Neural cell (in vitro differentiated cells): ENCODE measurements at regions not wholly inside any gene's neighbourhood (a gene's known extent, or its start where the extent isn't known, plus 50 kb on each side); places are given as distances from the start of the nearest gene placed in this dataset.

Source experiments
- H2AFZ ChIP-seq: fragments of 200-600, 300-800 bp; sonication (generic), shearing (Covaris generic); 2 replicates; pipeline ENCODE4 v1.6.0; 2014; ENCODE audit warnings: low read depth, mild to moderate bottlenecking, antibody characterized with exemption, low read length, moderate library complexity
- H3F3A ChIP-seq: fragments of 200-600 bp; shearing (Covaris generic); 2 replicates; pipeline ENCODE4 v1.6.1; 2016; ENCODE audit warnings: mild to moderate bottlenecking, moderate library complexity, mixed read lengths, antibody characterized with exemption, low read length; ENCODE audit not compliant: insufficient read depth, poor library complexity, severe bottlenecking
- H3K27ac ChIP-seq: fragments of 200-600, 300-800 bp; sonication (generic), shearing (Covaris generic); 2 replicates; pipeline ENCODE4 v1.5.1; 2014; ENCODE audit warnings: mild to moderate bottlenecking, low read length, moderate library complexity
- H3K27me3 ChIP-seq: fragments of 300-800, 200-600 bp; sonication (generic), shearing (Covaris generic); 2 replicates; pipeline ENCODE4 v1.6.0; 2014; ENCODE audit warnings: mild to moderate bottlenecking, low read depth, low read length, moderate library complexity; ENCODE audit not compliant: insufficient read depth
- H3K36me3 ChIP-seq: fragments of 300-800, 200-600 bp; sonication (generic), shearing (Covaris generic); 2 replicates; pipeline ENCODE4 v1.5.1; 2014; ENCODE audit warnings: mild to moderate bottlenecking, antibody characterized with exemption, low read length, moderate library complexity; ENCODE audit not compliant: insufficient read depth
- H3K4me2 ChIP-seq: fragments of 300-800, 200-600 bp; sonication (generic), shearing (Covaris generic); 2 replicates; pipeline ENCODE4 v1.6.0; 2014; ENCODE audit warnings: mild to moderate bottlenecking, low read length
- H3K4me3 ChIP-seq: fragments of 300-800, 200-600 bp; sonication (generic), shearing (Covaris generic); 2 replicates; pipeline ENCODE4 v1.5.1; 2014; ENCODE audit warnings: mild to moderate bottlenecking, low read length, moderate library complexity
- H3K79me2 ChIP-seq: fragments of 200-600 bp; shearing (Covaris generic); replicated peaks from 2 replicates; pipeline ENCODE4 v1.6.0; 2014; ENCODE audit warnings: mild to moderate bottlenecking, low read length, moderate library complexity; ENCODE audit not compliant: insufficient read depth
- H3K9ac ChIP-seq: fragments of 300-800, 200-600 bp; sonication (generic), shearing (Covaris generic); 2 replicates; pipeline ENCODE4 v1.6.1; 2016; ENCODE audit warnings: mild to moderate bottlenecking, low read length, mixed read lengths
- H3K9me2 ChIP-seq: fragments of 200-600 bp; shearing (Covaris generic); 2 replicates; pipeline ENCODE4 v1.6.1; 2016; ENCODE audit warnings: mild to moderate bottlenecking, low read length, mixed read lengths; ENCODE audit not compliant: insufficient read depth
- H3K9me3 ChIP-seq: fragments of 200-600, 300-800 bp; sonication (generic), shearing (Covaris generic); 2 replicates; pipeline ENCODE4 v1.6.1; 2016; ENCODE audit warnings: mild to moderate bottlenecking, mixed run types, low read length, moderate library complexity, mixed read lengths
- H4K20me1 ChIP-seq: fragments of 200-600 bp; shearing (Covaris generic); 2 replicates; pipeline ENCODE4 v1.6.1; 2016; ENCODE audit warnings: mild to moderate bottlenecking, mixed run types; ENCODE audit not compliant: insufficient read depth
- CTCF ChIP-seq: fragments of 450-650 bp; IDR thresholded peaks from 2 replicates; pipeline ENCODE4 v1.5.1; 2014; ENCODE audit warnings: antibody characterized with exemption, mild to moderate bottlenecking, moderate library complexity; ENCODE audit not compliant: poor library complexity, severe bottlenecking
- EP300 ChIP-seq: fragments of 450-650 bp; conservative IDR thresholded peaks from 2 replicates; pipeline ENCODE4 v1.6.1; 2014; ENCODE audit warnings: antibody characterized with exemption, mild to moderate bottlenecking, moderate library complexity; ENCODE audit not compliant: poor library complexity, severe bottlenecking
- EZH2 ChIP-seq: fragments of 200-600, 300-800 bp; shearing (Covaris generic), sonication (generic); IDR thresholded peaks from 2 replicates; pipeline ENCODE4 v1.6.1; 2014; ENCODE audit warnings: antibody characterized with exemption, low read length, borderline replicate concordance, mild to moderate bottlenecking; ENCODE audit not compliant: insufficient read depth, poor library complexity, severe bottlenecking
- MXI1 ChIP-seq: fragments of 450-650 bp; conservative IDR thresholded peaks from 2 replicates; pipeline ENCODE4 v1.6.1; 2014; ENCODE audit warnings: antibody characterized with exemption, mild to moderate bottlenecking; ENCODE audit not compliant: poor library complexity, severe bottlenecking
- POLR2AphosphoS5 ChIP-seq: IDR thresholded peaks from 2 replicates; pipeline ENCODE4 v1.6.1; 2012
- RAD21 ChIP-seq: fragments of 450-650 bp; conservative IDR thresholded peaks from 2 replicates; pipeline ENCODE4 v1.6.1; 2014; ENCODE audit warnings: antibody characterized with exemption, mild to moderate bottlenecking, moderate library complexity
- REST ChIP-seq: IDR thresholded peaks from 2 replicates; pipeline ENCODE4 v1.6.1; 2012; ENCODE audit warnings: borderline replicate concordance
- SMC3 ChIP-seq: fragments of 450-650 bp; conservative IDR thresholded peaks from 2 replicates; pipeline ENCODE4 v1.6.1; 2014; ENCODE audit warnings: antibody characterized with exemption, mild to moderate bottlenecking, moderate library complexity; ENCODE audit not compliant: poor library complexity

GRCh38 chr5:158027806-158028775, 169.1 kb upstream of the CLINT1 start:
- TF ChIP-seq RAD21 = no peak
- no peak for TF ChIP-seq POLR2AphosphoS5
- TF ChIP-seq EP300 = no peak
- no peak for TF ChIP-seq REST
- TF ChIP-seq MXI1 = no peak
- TF ChIP-seq SMC3 = no peak
- H3K9me3 ChIP-seq = no peaks in the 10 kb centered on the region
- H3K27ac ChIP-seq = no peak overlapping the region

GRCh38 chr5:158026304-158027031, 167.5 kb upstream of the CLINT1 start:
- no peaks in the 10 kb centered on the region for H4K20me1 ChIP-seq
- no peak overlapping the region for H3K9ac ChIP-seq
- TF ChIP-seq POLR2AphosphoS5 (no peak), EP300 (no peak), EZH2 (no peak), RAD21 (no peak), CTCF (no peak), MXI1 (no peak), SMC3 (no peak)
- no peaks in the 10 kb centered on the region for H3F3A ChIP-seq
- no peak overlapping the region for H3K4me2 ChIP-seq
- H3K36me3 ChIP-seq = no peaks in the 10 kb centered on the region
- no peaks in the 10 kb centered on the region for H3K79me2 ChIP-seq
- no peak overlapping the region for H2AFZ ChIP-seq
- H3K9me3 ChIP-seq = no peaks in the 10 kb centered on the region
- no peak overlapping the region for H3K27ac ChIP-seq
- H3K27me3 ChIP-seq = no peaks in the 10 kb centered on the region
- H3K4me3 ChIP-seq = no peak overlapping the region
- no peaks in the 10 kb centered on the region for H3K9me2 ChIP-seq

More at GRCh38 chr5:158027806-158028775, 169.1 kb upstream of the CLINT1 start:
- Histone ChIP-seq H3K9me2 (no peaks in the 10 kb centered on the region), H3K4me2 (no peak overlapping the region), H3K27me3 (no peaks in the 10 kb centered on the region), H3K36me3 (no peaks in the 10 kb centered on the region), H3F3A (no peaks in the 10 kb centered on the region), H3K79me2 (no peaks in the 10 kb centered on the region), H3K9ac (no peak overlapping the region), H4K20me1 (no peaks in the 10 kb centered on the region), H3K4me3 (no peak overlapping the region), H2AFZ (no peak overlapping the region)
